Trophoblast cell (in vitro differentiated cells and primary cell): ENCODE measurements at regions not wholly inside any gene's neighbourhood (a gene's known extent, or its start where the extent isn't known, plus 50 kb on each side); places are given as distances from the start of the nearest gene placed in this dataset.

Experiments
- DNase-seq, 2 donors: peaks; one replicate each; pipeline ENCODE4 v3.0.0-alpha.2; 2016
- H2AFZ ChIP-seq: 2 replicates; pipeline ENCODE4 v1.6.1; 2013; ENCODE audit warnings: low read length, moderate library complexity, mild to moderate bottlenecking; ENCODE audit not compliant: insufficient read depth, poor library complexity
- H2AK5ac ChIP-seq: 2 replicates; pipeline ENCODE4 v1.6.1; 2013; ENCODE audit warnings: mild to moderate bottlenecking, low read length
- H2BK120ac ChIP-seq: 2 replicates; pipeline ENCODE4 v1.6.1; 2013; ENCODE audit warnings: low read length, mild to moderate bottlenecking, moderate library complexity; ENCODE audit not compliant: insufficient read depth, poor library complexity
- H2BK12ac ChIP-seq: 2 replicates; pipeline ENCODE4 v1.6.1; 2013; ENCODE audit warnings: mild to moderate bottlenecking, low read length, moderate library complexity
- H2BK5ac ChIP-seq: 2 replicates; pipeline ENCODE4 v1.6.1; 2013; ENCODE audit warnings: low read length, low read depth, moderate library complexity, mild to moderate bottlenecking; ENCODE audit not compliant: poor library complexity
- H3K14ac ChIP-seq: 2 replicates; pipeline ENCODE4 v1.6.1; 2013; ENCODE audit warnings: mild to moderate bottlenecking, low read length
- H3K18ac ChIP-seq: 2 replicates; pipeline ENCODE4 v1.6.1; 2013; ENCODE audit warnings: mild to moderate bottlenecking, low read length
- H3K23ac ChIP-seq: 2 replicates; pipeline ENCODE4 v1.6.1; 2013; ENCODE audit warnings: low read length
- H3K27ac ChIP-seq: 2 replicates; pipeline ENCODE4 v1.5.1; 2013; ENCODE audit warnings: low read depth, mild to moderate bottlenecking, inconsistent platforms, low read length, moderate library complexity
- H3K27me3 ChIP-seq: 2 replicates; pipeline ENCODE4 v1.6.1; 2013; ENCODE audit warnings: inconsistent platforms, mild to moderate bottlenecking, low read length, moderate library complexity; ENCODE audit not compliant: insufficient read depth
- H3K36me3 ChIP-seq, 2 experiments: 1 replicate in 1 of 2; 2 replicates in 1 of 2; pipeline ENCODE4 v1.6.1; 2013; ENCODE audit warnings: low read length in 2 of 2, mild to moderate bottlenecking in 2 of 2, moderate library complexity in 1 of 2; ENCODE audit not compliant: insufficient read depth in 2 of 2, control insufficient read depth in 1 of 2
- H3K4ac ChIP-seq: 2 replicates; pipeline ENCODE4 v1.6.1; 2013; ENCODE audit warnings: low read depth, mild to moderate bottlenecking, low read length, moderate library complexity
- H3K4me1 ChIP-seq, 2 experiments: 1 replicate in 1 of 2; 2 replicates in 1 of 2; pipeline ENCODE4 v1.6.1; 2013; ENCODE audit warnings: low read length in 2 of 2, mild to moderate bottlenecking in 2 of 2, moderate library complexity in 1 of 2; ENCODE audit not compliant: insufficient read depth in 2 of 2, control insufficient read depth in 1 of 2
- H3K4me2 ChIP-seq: 2 replicates; pipeline ENCODE4 v1.6.1; 2013; ENCODE audit warnings: inconsistent platforms, mild to moderate bottlenecking, low read length, moderate library complexity
- H3K4me3 ChIP-seq: 2 replicates; pipeline ENCODE4 v1.5.1; 2013; ENCODE audit warnings: mild to moderate bottlenecking, low read depth, low read length, inconsistent platforms
- H3K79me1 ChIP-seq: one replicate; pipeline ENCODE4 v1.6.1; 2013; ENCODE audit warnings: low read length
- H3K79me2 ChIP-seq: 2 replicates; pipeline ENCODE4 v1.6.1; 2013; ENCODE audit warnings: low read length, mild to moderate bottlenecking; ENCODE audit not compliant: control insufficient read depth, insufficient read depth, poor library complexity
- H3K9ac ChIP-seq: 2 replicates; pipeline ENCODE4 v1.6.1; 2013; ENCODE audit warnings: mild to moderate bottlenecking, low read length
- H3K9me3 ChIP-seq: 2 replicates; pipeline ENCODE4 v1.6.1; 2013; ENCODE audit warnings: low read depth, mild to moderate bottlenecking, control low read depth, inconsistent platforms, low read length; ENCODE audit not compliant: insufficient read depth
- H4K12ac ChIP-seq: 2 replicates; pipeline ENCODE4 v1.6.1; 2013; ENCODE audit warnings: low read depth, mild to moderate bottlenecking, low read length, moderate library complexity
- H4K8ac ChIP-seq: 2 replicates; pipeline ENCODE4 v1.6.1; 2013; ENCODE audit warnings: low read depth, mild to moderate bottlenecking, low read length, moderate library complexity
- H4K91ac ChIP-seq: one replicate; pipeline ENCODE4 v1.6.1; 2013; ENCODE audit warnings: low read depth, mild to moderate bottlenecking, low read length, moderate library complexity
- WGBS: extraction: QIAGEN DNeasy Blood & Tissue Kit; methylation state at CpG from one replicate; pipeline ENCODE4 v1.1.7; 2013; ENCODE audit warnings: missing lambda C conversion rate; ENCODE audit not compliant: insufficient read length, insufficient coverage; ENCODE audit errors: extremely low coverage; 5-methylcytosine and 5-hydroxymethylcytosine counted together

DNA sequence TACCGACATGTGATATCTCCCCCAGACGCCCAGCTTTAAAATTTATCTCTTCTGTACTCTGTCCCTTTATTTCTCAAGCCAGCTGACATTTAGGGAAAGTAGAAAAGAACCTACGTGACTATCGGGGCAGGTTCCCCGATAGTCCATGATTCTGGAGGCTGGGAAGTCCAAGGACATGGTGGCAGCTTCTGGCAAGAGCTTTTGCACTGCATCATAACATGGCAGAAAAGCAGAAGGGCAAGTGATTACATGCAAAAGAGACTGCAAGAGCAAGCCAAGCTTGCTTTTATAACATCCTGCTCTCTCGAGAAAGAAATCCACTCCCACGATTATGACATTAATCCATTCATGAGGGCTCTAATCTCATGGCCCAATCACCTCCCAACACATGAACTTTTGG lies 113.2 kb downstream of the CD164 start:
- no peak overlapping the region for H4K91ac ChIP-seq
- H2BK120ac ChIP-seq = no peak overlapping the region
- no CpG with 5 or more reads among the region's 7 CpGs for whole genome bisulfite sequencing
- H3K9me3 ChIP-seq = no peaks in the 10 kb centered on the region
- H3K27me3 ChIP-seq = no peaks in the 10 kb centered on the region
- DNase-seq = no peak
- H3K79me2 ChIP-seq = no peaks in the 10 kb centered on the region
- H4K12ac ChIP-seq = no peak overlapping the region
- H3K4me2 ChIP-seq = no peak overlapping the region
- H3K14ac ChIP-seq = no peak overlapping the region
- H3K79me1 ChIP-seq = no peaks in the 10 kb centered on the region
- H3K4ac ChIP-seq = no peak overlapping the region
- no peak overlapping the region for H3K18ac ChIP-seq
- H3K4me1 ChIP-seq = no peaks in the 10 kb centered on the region
- H3K4me3 ChIP-seq = no peak overlapping the region
- H3K27ac ChIP-seq = no peak overlapping the region
- H4K8ac ChIP-seq = no peak overlapping the region
- H3K9ac ChIP-seq = no peak overlapping the region
- H2BK12ac ChIP-seq = no peak overlapping the region
- no peaks in the 10 kb centered on the region for H3K36me3 ChIP-seq
- H2AFZ ChIP-seq = no peak overlapping the region
- H3K23ac ChIP-seq = no peak overlapping the region
- H2AK5ac ChIP-seq = no peak overlapping the region
- no peak overlapping the region for H2BK5ac ChIP-seq

- no peak overlapping the region for H3K4me2 ChIP-seq
- no peaks in the 10 kb centered on the region for H3K79me2 ChIP-seq
- no peak overlapping the region for H3K23ac ChIP-seq
- peaks cover 0 to 2% of the 10 kb centered on the region in 2 experiments for H3K36me3 ChIP-seq
- no peak overlapping the region for H3K18ac ChIP-seq
- H2BK12ac ChIP-seq = no peak overlapping the region
- H3K27ac ChIP-seq = no peak overlapping the region
- no peak overlapping the region for H2BK120ac ChIP-seq
- no peak overlapping the region for H3K14ac ChIP-seq
- no peaks in the 10 kb centered on the region for H3K27me3 ChIP-seq
- H3K9ac ChIP-seq = no peak overlapping the region
- H4K12ac ChIP-seq = no peak overlapping the region
- no peak overlapping the region for H2AFZ ChIP-seq
- peaks cover 0 to 2% of the 10 kb centered on the region in 2 experiments for H3K4me1 ChIP-seq
- no peaks in the 10 kb centered on the region for H3K9me3 ChIP-seq
- no peak overlapping the region for H2BK5ac ChIP-seq
- no peak overlapping the region for H4K8ac ChIP-seq
- DNase-seq = no peak
- H2AK5ac ChIP-seq = no peak overlapping the region
- no peaks in the 10 kb centered on the region for H3K79me1 ChIP-seq
- H4K91ac ChIP-seq = no peak overlapping the region
- WGBS = no CpG with 5 or more reads among the region's 3 CpGs
- no peak overlapping the region for H3K4me3 ChIP-seq
- no peak overlapping the region for H3K4ac ChIP-seq
These were observed 116.7 kb downstream of the CD164 start for GRCh38 chr6:109265530-109265929.

GRCh38 chr6:109263873-109264700 lies 118.2 kb downstream of the CD164 start:
- WGBS = no CpG with 5 or more reads among the region's 3 CpGs
- H3K36me3 ChIP-seq = peaks cover 0 to 2% of the 10 kb centered on the region in 2 experiments
- H3K18ac ChIP-seq = no peak overlapping the region

DNA sequence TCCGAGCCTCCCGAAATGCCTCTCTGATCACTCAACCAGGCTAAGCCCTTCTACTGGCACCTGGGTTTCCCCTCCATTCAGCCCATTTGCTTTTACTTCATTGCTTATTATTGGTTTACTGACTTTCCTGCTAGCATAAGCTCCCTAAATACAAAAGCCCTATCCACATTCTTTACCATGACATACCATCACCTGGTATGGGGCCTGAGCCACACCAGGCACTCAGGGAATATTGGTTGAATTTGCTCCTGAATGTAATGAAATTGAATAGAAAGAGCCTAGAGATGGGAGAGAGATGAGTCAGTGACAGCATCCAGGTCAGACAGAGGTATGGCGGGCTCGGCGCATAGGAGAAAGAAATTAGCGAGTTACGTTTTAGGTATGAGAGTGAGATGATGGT lies 120.0 kb downstream of the CD164 start:
- no peak overlapping the region for H3K23ac ChIP-seq
- H2AK5ac ChIP-seq = no peak overlapping the region
- no peak overlapping the region for H2AFZ ChIP-seq
- H3K79me1 ChIP-seq = no peaks in the 10 kb centered on the region
- peaks cover 0 to 2% of the 10 kb centered on the region in 2 experiments for H3K36me3 ChIP-seq
- no peaks in the 10 kb centered on the region for H3K27me3 ChIP-seq
- no peak overlapping the region for H2BK5ac ChIP-seq
- H3K18ac ChIP-seq = no peak overlapping the region
- no peak overlapping the region for H4K8ac ChIP-seq
- peaks cover 0 to 3% of the 10 kb centered on the region in 2 experiments for H3K4me1 ChIP-seq
- H3K9me3 ChIP-seq = no peaks in the 10 kb centered on the region
- H3K4ac ChIP-seq = no peak overlapping the region
- H4K91ac ChIP-seq = no peak overlapping the region
- WGBS = 100% methylated on average over 3 of the region's 7 CpGs
- no peak overlapping the region for H2BK12ac ChIP-seq
- H3K14ac ChIP-seq = no peak overlapping the region
- H3K27ac ChIP-seq = no peak overlapping the region
- no peak overlapping the region for H2BK120ac ChIP-seq
- H4K12ac ChIP-seq = no peak overlapping the region
- no peak for DNase-seq
- no peak overlapping the region for H3K4me2 ChIP-seq
- H3K79me2 ChIP-seq = no peaks in the 10 kb centered on the region
- no peak overlapping the region for H3K4me3 ChIP-seq
- peak overlapping the region; percentile 43 for H3K9ac ChIP-seq

More at GRCh38 chr6:109263873-109264700, 118.2 kb downstream of the CD164 start:
- Histone ChIP-seq H3K9ac (no peak overlapping the region), H2AFZ (no peak overlapping the region), H3K27me3 (no peaks in the 10 kb centered on the region), H3K4me1 (peaks cover 0 to 3% of the 10 kb centered on the region in 2 experiments), H4K91ac (no peak overlapping the region), H3K23ac (no peak overlapping the region), H2BK120ac (no peak overlapping the region), H2BK5ac (no peak overlapping the region), H3K27ac (no peak overlapping the region), H3K4ac (no peak overlapping the region), H3K4me3 (no peak overlapping the region), H2BK12ac (no peak overlapping the region), H3K79me1 (no peaks in the 10 kb centered on the region), H2AK5ac (no peak overlapping the region), H3K79me2 (no peaks in the 10 kb centered on the region), H3K9me3 (no peaks in the 10 kb centered on the region), H4K8ac (no peak overlapping the region), H4K12ac (no peak overlapping the region), H3K4me2 (no peak overlapping the region), H3K14ac (no peak overlapping the region)
- no peak for DNase-seq
